Activated CD4-positive, alpha-beta T cell treated with anti-CD3 and anti-CD28 coated beads, Interleukin-2, amount 10 ng/mL, durations not matched to agents 7 days and 5 days (primary cell): ENCODE measurements at regions not wholly inside any gene's neighbourhood (a gene's known extent, or its start where the extent isn't known, plus 50 kb on each side); places are given as distances from the start of the nearest gene placed in this dataset.

Source experiments
- CTCF ChIA-PET: fragments of 350-600 bp; sonication (Branson Sonifier 250); formaldehyde crosslinking; loops from one replicate; lab custom pipeline; 2021; ENCODE audit warnings: antibody characterized with exemption; lab: Charles Lee
- POLR2A ChIA-PET: fragments of 350-600 bp; sonication (Branson Sonifier 250); formaldehyde crosslinking; loops from one replicate; lab custom pipeline; 2021; ENCODE audit warnings: antibody characterized with exemption; lab: Charles Lee
- DNase-seq: peaks from one replicate; pipeline ENCODE4 v3.0.0-alpha.2; 2020
- H3K27ac Mint-ChIP-seq: one replicate; pipeline ENCODE4 v1.8.0; 2021; ENCODE audit warnings: mild to moderate bottlenecking, moderate library complexity, mixed read lengths
- H3K27me3 Mint-ChIP-seq: one replicate; pipeline ENCODE4 v1.8.0; 2021; ENCODE audit warnings: mixed read lengths
- H3K36me3 Mint-ChIP-seq: one replicate; pipeline ENCODE4 v1.8.0; 2021; ENCODE audit warnings: low read depth, mixed read lengths
- H3K4me1 Mint-ChIP-seq: one replicate; pipeline ENCODE4 v1.8.0; 2021; ENCODE audit warnings: mixed read lengths
- H3K4me3 Mint-ChIP-seq: one replicate; pipeline ENCODE4 v1.8.0; 2021; ENCODE audit warnings: mild to moderate bottlenecking, moderate library complexity, mixed read lengths
- H3K9me3 Mint-ChIP-seq: one replicate; pipeline ENCODE4 v1.8.0; 2021; ENCODE audit warnings: mixed read lengths

DNA sequence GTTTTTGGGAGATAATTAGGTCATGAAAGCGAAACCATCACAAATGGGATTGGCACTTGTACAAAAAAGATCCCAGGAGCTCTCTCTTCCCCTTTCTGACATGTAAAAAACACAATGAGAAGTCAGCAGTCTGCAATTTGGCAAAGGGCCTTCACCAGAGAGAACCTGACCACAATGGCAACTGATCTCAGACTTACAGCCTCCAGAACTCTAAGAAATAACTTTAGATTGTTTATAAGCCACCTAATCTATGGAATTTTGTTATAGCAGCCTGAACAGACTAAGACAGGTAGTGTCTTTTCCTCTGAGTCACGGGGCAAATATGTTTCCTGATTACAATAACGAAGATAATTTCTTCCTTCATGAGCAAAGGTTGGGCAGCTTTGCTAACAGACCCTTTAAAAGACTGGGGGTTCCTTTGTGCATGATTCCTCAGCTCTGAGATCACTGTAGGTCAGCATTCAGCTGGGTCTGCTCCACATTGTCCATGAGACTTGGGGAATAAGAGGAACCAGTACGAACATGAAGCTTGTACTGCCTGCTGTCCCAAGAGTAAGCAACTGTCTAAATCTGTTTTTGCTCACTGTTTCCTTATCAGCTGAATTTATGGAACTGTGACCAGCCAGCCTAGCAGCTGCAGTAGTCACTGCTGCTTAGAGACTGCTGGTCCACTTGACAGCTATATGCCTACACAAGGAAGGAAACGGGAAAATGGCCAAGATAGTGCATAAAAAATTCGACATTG lies 191.6 kb downstream of the ANAPC10 start:
- H3K27me3 Mint-ChIP-seq = peaks cover 2% of the 10 kb centered on the region
- CTCF ChIA-PET = no interaction called here
- H3K9me3 Mint-ChIP-seq = no peaks in the 10 kb centered on the region

DNA sequence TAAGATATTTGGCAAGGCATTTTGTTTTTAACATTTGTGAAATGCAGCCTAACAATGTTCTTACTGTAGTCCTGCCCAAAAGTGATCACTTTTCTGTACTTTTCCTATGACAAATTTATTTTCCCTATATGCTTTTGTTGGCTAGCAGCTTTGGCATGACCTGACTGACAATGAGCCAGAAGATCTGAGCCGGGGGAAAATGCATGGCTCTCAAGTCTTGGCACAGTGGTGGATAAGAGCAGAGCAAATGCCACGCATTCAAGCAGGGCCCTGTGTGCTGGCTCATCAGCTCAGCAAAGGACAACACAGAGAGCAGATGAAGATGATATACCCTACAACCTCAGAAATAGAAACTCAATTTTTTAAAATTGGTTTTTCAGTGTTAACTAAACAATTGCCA lies 187.3 kb downstream of the ANAPC10 start:
- H3K4me3 Mint-ChIP-seq = no peak overlapping the region
- H3K4me1 Mint-ChIP-seq = no peaks in the 10 kb centered on the region
- no peak for DNase-seq
- no peaks in the 10 kb centered on the region for H3K27me3 Mint-ChIP-seq
- H3K9me3 Mint-ChIP-seq = no peaks in the 10 kb centered on the region
- POLR2A ChIA-PET = no interaction called here
- H3K27ac Mint-ChIP-seq = no peak overlapping the region
- CTCF ChIA-PET = interaction anchor here (0.6 kb wide), 1 partner anchor 94 kb away, joined by 3 read pairs; no protein-coding TSS in a partner anchor
- H3K36me3 Mint-ChIP-seq = no peaks in the 10 kb centered on the region

More for the DNA sequence above, 191.6 kb downstream of the ANAPC10 start:
- no peaks in the 10 kb centered on the region for H3K36me3 Mint-ChIP-seq
- no peak overlapping the region for H3K27ac Mint-ChIP-seq
- no peak for DNase-seq
- no peaks in the 10 kb centered on the region for H3K4me1 Mint-ChIP-seq
- H3K4me3 Mint-ChIP-seq = no peak overlapping the region
- POLR2A ChIA-PET = no interaction called here
